Endodermal cell (in vitro differentiated cells): ENCODE measurements at regions not wholly inside any gene's neighbourhood (a gene's known extent, or its start where the extent isn't known, plus 50 kb on each side); places are given as distances from the start of the nearest gene placed in this dataset.

Experiments used
- DNase-seq: peaks from one replicate; pipeline ENCODE4 v3.0.0-alpha.2; 2017
- H3K27ac ChIP-seq: 2 replicates; pipeline ENCODE4 v1.5.1; 2013; ENCODE audit warnings: mild to moderate bottlenecking, low read depth, low read length, moderate library complexity
- H3K27me3 ChIP-seq: 2 replicates; pipeline ENCODE4 v1.6.1; 2013; ENCODE audit warnings: mild to moderate bottlenecking, low read length, moderate library complexity; ENCODE audit not compliant: insufficient read depth, control insufficient read depth, poor library complexity, severe bottlenecking
- H3K36me3 ChIP-seq: 2 replicates; pipeline ENCODE4 v1.7.0; 2013; ENCODE audit warnings: mild to moderate bottlenecking, low read length, moderate library complexity; ENCODE audit not compliant: control insufficient read depth, insufficient read depth
- H3K4me1 ChIP-seq: one replicate; pipeline ENCODE4 v1.7.0; 2013; ENCODE audit warnings: low read length; ENCODE audit not compliant: control insufficient read depth, insufficient read depth
- H3K4me3 ChIP-seq: 2 replicates; pipeline ENCODE4 v1.5.1; 2013; ENCODE audit warnings: mild to moderate bottlenecking, low read length, moderate library complexity
- H3K9ac ChIP-seq: 2 replicates; pipeline ENCODE4 v1.6.1; 2013; ENCODE audit warnings: mild to moderate bottlenecking, low read length, moderate library complexity; ENCODE audit not compliant: poor library complexity, severe bottlenecking; ENCODE audit errors: extremely low read depth
- H3K9me3 ChIP-seq: 2 replicates; pipeline ENCODE4 v1.6.1; 2013; ENCODE audit warnings: mild to moderate bottlenecking, low read length, moderate library complexity; ENCODE audit not compliant: control insufficient read depth
- H3K27ac Mint-ChIP-seq: 2 replicates; pipeline ENCODE4 v1.8.0; 2020; ENCODE audit warnings: mixed read lengths
- H3K27me3 Mint-ChIP-seq: 2 replicates; pipeline ENCODE4 v1.8.0; 2021; ENCODE audit warnings: mild to moderate bottlenecking, mixed read lengths; ENCODE audit not compliant: insufficient read depth
- H3K36me3 Mint-ChIP-seq: 2 replicates; pipeline ENCODE4 v1.8.0; 2020; ENCODE audit warnings: low read depth, mixed read lengths
- H3K4me1 Mint-ChIP-seq: 2 replicates; pipeline ENCODE4 v1.8.0; 2020; ENCODE audit warnings: mixed read lengths
- H3K4me3 Mint-ChIP-seq: 2 replicates; pipeline ENCODE4 v1.8.0; 2020; ENCODE audit warnings: mild to moderate bottlenecking, moderate library complexity, mixed read lengths
- H3K9me3 Mint-ChIP-seq: 2 replicates; pipeline ENCODE4 v1.8.0; 2020; ENCODE audit warnings: mild to moderate bottlenecking, mixed read lengths
- WGBS, 2 experiments: methylation state at CpG; one replicate each; pipeline versions ENCODE4 v1.1.5 to v1.1.7; 2013; ENCODE audit warnings: missing lambda C conversion rate in 2 of 2, mixed read lengths in 1 of 2; ENCODE audit not compliant: insufficient coverage in 1 of 2, insufficient read length in 1 of 2; 5-methylcytosine and 5-hydroxymethylcytosine counted together
- TF ChIP-seq, protein P1 (sequence below): fragments of 200-600 bp; sonication (generic); conservative IDR thresholded peaks from 2 replicates; pipeline ENCODE4 v1.5.0; 2021; ENCODE audit warnings: antibody characterized with exemption, mild to moderate bottlenecking

DNA sequence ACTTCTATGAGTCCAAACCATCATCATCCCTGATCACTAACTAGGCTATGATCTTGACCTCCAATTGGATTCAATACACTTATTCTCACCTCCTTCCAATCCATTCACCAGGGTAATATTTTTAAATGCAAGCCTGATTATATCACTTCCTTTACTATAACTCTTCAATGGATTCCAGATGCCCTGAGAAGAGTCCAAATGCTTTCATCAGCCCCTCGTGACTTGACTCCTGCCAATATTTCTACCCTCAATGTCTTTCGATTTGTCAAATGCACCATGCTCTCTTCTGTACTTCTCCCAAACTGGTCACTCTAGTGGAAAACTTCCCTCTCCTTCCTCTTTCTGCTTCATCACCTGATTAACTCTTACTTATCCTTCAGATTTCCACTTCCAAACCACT is 70.8 kb downstream of the CD164 start:
- Histone ChIP-seq H3K27me3 (no peaks in the 10 kb centered on the region), H3K9me3 (no peaks in the 10 kb centered on the region), H3K9ac (no peak overlapping the region), H3K4me3 (no peak overlapping the region), H3K27ac (no peak overlapping the region), H3K4me1 (peaks cover 5% of the 10 kb centered on the region), H3K36me3 (no peaks in the 10 kb centered on the region)
- Mint-ChIP-seq H3K4me1 (no peaks in the 10 kb centered on the region), H3K9me3 (no peaks in the 10 kb centered on the region), H3K27me3 (peaks cover 1% of the 10 kb centered on the region), H3K4me3 (no peak overlapping the region), H3K27ac (no peak overlapping the region), H3K36me3 (no peaks in the 10 kb centered on the region)
- 91 to 95% methylated on average over 2 of the region's 2 CpGs for WGBS, 2 experiments
- DNase-seq: no peak
- TF ChIP-seq, protein P1, sequence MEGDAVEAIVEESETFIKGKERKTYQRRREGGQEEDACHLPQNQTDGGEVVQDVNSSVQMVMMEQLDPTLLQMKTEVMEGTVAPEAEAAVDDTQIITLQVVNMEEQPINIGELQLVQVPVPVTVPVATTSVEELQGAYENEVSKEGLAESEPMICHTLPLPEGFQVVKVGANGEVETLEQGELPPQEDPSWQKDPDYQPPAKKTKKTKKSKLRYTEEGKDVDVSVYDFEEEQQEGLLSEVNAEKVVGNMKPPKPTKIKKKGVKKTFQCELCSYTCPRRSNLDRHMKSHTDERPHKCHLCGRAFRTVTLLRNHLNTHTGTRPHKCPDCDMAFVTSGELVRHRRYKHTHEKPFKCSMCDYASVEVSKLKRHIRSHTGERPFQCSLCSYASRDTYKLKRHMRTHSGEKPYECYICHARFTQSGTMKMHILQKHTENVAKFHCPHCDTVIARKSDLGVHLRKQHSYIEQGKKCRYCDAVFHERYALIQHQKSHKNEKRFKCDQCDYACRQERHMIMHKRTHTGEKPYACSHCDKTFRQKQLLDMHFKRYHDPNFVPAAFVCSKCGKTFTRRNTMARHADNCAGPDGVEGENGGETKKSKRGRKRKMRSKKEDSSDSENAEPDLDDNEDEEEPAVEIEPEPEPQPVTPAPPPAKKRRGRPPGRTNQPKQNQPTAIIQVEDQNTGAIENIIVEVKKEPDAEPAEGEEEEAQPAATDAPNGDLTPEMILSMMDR: no peak

DNA sequence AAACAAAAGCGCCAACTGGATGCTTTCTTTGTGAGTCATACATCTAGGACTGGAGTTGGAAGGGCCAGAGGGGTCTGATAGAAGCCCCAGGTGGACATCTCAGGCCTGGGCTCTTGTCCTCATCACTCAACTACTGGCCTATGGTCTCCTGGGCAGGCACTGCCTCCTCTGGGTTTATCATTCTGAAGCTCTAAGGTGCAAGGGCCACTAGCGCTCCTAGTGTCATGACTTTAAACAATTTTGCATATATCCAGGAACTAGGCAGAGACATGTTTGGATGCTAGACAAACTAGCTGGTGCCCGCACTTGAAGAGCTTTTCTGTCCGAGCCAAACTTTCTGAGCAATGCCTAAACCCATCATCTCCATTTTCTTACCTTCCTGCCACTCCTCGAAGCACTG is 72.3 kb downstream of the CD164 start:
- no peak for DNase-seq
- H3K27me3 Mint-ChIP-seq: peaks cover 1% of the 10 kb centered on the region
- no peak overlapping the region for H3K4me3 Mint-ChIP-seq
- H3K4me1 ChIP-seq: peaks cover 5% of the 10 kb centered on the region
- H3K9ac ChIP-seq: no peak overlapping the region
- H3K36me3 Mint-ChIP-seq: no peaks in the 10 kb centered on the region
- H3K4me1 Mint-ChIP-seq: peaks cover 6% of the 10 kb centered on the region
- TF ChIP-seq, protein P1: no peak
- no peaks in the 10 kb centered on the region for H3K9me3 ChIP-seq
- H3K27ac ChIP-seq: no peak overlapping the region
- no peak overlapping the region for H3K4me3 ChIP-seq
- WGBS, 2 experiments: 91 to 98% methylated on average over 5 of the region's 5 CpGs
- no peak overlapping the region for H3K27ac Mint-ChIP-seq
- no peaks in the 10 kb centered on the region for H3K36me3 ChIP-seq
- H3K9me3 Mint-ChIP-seq: no peaks in the 10 kb centered on the region
- no peaks in the 10 kb centered on the region for H3K27me3 ChIP-seq

DNA sequence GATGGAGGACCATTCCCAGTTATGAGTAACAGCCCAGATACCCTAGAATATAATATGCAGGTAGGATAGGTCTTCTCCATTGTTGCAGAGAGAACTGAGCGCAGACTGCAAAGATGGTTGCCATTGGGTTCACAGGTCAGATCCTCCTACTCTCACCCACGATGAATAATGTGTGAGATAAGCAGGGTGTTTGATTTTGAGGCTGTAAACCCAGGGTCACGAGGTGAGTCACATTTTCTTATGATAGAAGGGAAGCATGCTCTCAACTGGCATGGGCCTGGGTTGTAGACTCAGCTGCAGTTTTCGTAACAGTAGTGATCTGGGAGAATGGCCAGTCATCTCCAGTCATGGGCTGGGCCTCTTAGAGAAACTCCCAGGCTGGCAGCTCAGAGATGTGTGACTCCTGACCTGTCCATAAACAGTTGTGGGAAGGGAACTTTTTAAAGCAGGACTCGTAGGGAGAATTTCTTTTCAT is 74.2 kb downstream of the CD164 start:
- Mint-ChIP-seq H3K9me3 (no peaks in the 10 kb centered on the region), H3K4me3 (no peak overlapping the region), H3K27me3 (no peaks in the 10 kb centered on the region), H3K4me1 (peaks cover 23% of the 10 kb centered on the region), H3K27ac (no peak overlapping the region), H3K36me3 (no peaks in the 10 kb centered on the region)
- 92 to 100% methylated on average over 1 to 4 of the region's 5 CpGs for WGBS, 2 experiments
- no peak for DNase-seq
- Histone ChIP-seq H3K4me1 (peaks cover 9% of the 10 kb centered on the region), H3K27me3 (no peaks in the 10 kb centered on the region), H3K9ac (no peak overlapping the region), H3K9me3 (no peaks in the 10 kb centered on the region), H3K27ac (no peak overlapping the region), H3K36me3 (no peaks in the 10 kb centered on the region), H3K4me3 (no peak overlapping the region)
- TF ChIP-seq, protein P1: no peak
